ENCODE measurements at regions not wholly inside any gene's neighbourhood (a gene's known extent, or its start where the extent isn't known, plus 50 kb on each side); places are given as distances from the start of the nearest gene placed in this dataset.

DNA sequence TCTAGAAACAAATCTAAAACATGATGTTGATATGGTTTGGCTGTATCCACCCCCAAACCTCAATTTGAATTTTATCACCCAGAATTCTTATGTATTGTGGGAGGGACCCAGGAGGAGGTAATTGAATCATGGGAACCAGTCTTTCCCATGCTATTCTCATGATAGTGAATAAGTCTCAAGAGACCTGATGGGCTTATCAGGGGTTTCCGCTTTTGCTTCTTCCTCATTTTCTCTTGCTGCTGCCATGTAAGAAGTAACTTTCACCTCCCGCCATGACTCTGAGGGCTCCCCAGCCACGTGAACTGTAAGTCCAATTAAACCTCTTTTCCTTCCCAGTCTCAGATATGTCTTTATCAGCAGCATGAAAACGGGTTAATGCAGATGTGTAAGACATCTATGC is 232.7 kb upstream of the ONECUT1 start:
- no peaks in the 10 kb centered on the region for H3K4me1 ChIP-seq (replicated peaks in 1 of 2; ENCODE audit: control insufficient read depth in 2 of 2, insufficient read depth in 2 of 2, low read length in 2 of 2)
- WGBS (ENCODE audit: insufficient coverage, low coverage, missing lambda C conversion rate) = 3% methylated on average over 4 of the region's 4 CpGs
- no peaks in the 10 kb centered on the region for H3K27me3 ChIP-seq (ENCODE audit: control insufficient read depth in 2 of 2, insufficient read depth in 2 of 2, low read length in 2 of 2)
- CTCF ChIA-PET (ENCODE audit: low intra/inter-chr PET ratio) = no interaction called here
- H3K9me1 ChIP-seq (ENCODE audit: control insufficient read depth, insufficient read depth, low read length) = no peaks in the 10 kb centered on the region
- BruUV-seq (replicated peaks) = no TSS peak
- no peaks in the 10 kb centered on the region for H4K20me1 ChIP-seq (replicated peaks; ENCODE audit: control insufficient read depth, insufficient read depth, low read length)
- no peaks in the 10 kb centered on the region for H3K79me2 ChIP-seq (ENCODE audit: control insufficient read depth, insufficient read depth, low read length)
- no peaks in the 10 kb centered on the region for H3K9me3 ChIP-seq (replicated peaks; ENCODE audit: control insufficient read depth, insufficient read depth, low read depth, low read length)
- FAIRE-seq (no peak), DNase-seq (ENCODE audit: extremely low read depth in 1 of 4, low spot score in 3 of 4) (no peak), ATAC-seq (no peak)
- POLR2A ChIA-PET = no interaction called here
- H3K36me3 ChIP-seq (ENCODE audit: control insufficient read depth, insufficient read depth, low read length) = no peaks in the 10 kb centered on the region
- in situ Hi-C loops (cut with MboI) = no loop called here
- H3K27ac ChIP-seq (ENCODE audit: extremely low read depth, low read depth, low read length) = no peak overlapping the region
- H3K9ac ChIP-seq (ENCODE audit: insufficient read depth in 1 of 2, low read depth in 2 of 2, low read length in 2 of 2) = no peak overlapping the region
- no peak overlapping the region for H3K4me3 ChIP-seq
- no peak for TF ChIP-seq ZC3H8 (IDR thresholded peaks at IDR 0.05)
- no peak for TF ChIP-seq KLF6 (CRISPR knock-in tag; IDR thresholded peaks at IDR 0.05; ENCODE audit: borderline replicate concordance)
- no peak for TF ChIP-seq LCOR (CRISPR knock-in tag; IDR thresholded peaks at IDR 0.05)
- TF ChIP-seq, protein P1, sequence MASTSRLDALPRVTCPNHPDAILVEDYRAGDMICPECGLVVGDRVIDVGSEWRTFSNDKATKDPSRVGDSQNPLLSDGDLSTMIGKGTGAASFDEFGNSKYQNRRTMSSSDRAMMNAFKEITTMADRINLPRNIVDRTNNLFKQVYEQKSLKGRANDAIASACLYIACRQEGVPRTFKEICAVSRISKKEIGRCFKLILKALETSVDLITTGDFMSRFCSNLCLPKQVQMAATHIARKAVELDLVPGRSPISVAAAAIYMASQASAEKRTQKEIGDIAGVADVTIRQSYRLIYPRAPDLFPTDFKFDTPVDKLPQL (IDR thresholded peaks at IDR 0.05; ENCODE audit: extremely low read depth, insufficient read length) = no peak
- TF ChIP-seq, protein P2, sequence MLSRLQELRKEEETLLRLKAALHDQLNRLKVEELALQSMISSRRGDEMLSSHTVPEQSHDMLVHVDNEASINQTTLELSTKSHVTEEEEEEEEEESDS (CRISPR knock-in tag; IDR thresholded peaks at IDR 0.05) = no peak
- TF ChIP-seq MCM2 (IDR thresholded peaks at IDR 0.05; ENCODE audit: low read depth) = no peak
- TF ChIP-seq MECOM (CRISPR knock-in tag; IDR thresholded peaks at IDR 0.05) = no peak
- TF ChIP-seq POLR2B (IDR thresholded peaks at IDR 0.05; ENCODE audit: low read depth, partially characterized antibody) = no peak
- no peak for TF ChIP-seq NFE2L1 (tag; IDR thresholded peaks at IDR 0.05; ENCODE audit: borderline replicate concordance, low read depth)
- no peak for TF ChIP-seq ZNF140 (CRISPR knock-in tag; IDR thresholded peaks at IDR 0.05)
- H2AFZ ChIP-seq (ENCODE audit: low read depth, low read length) = no peak overlapping the region
- intact Hi-C loops (cut with micrococcal nuclease) = no loop called here
- H3K4me2 ChIP-seq (ENCODE audit: insufficient read depth, low read length) = no peak overlapping the region
